Retinal pigment epithelial cell (primary cell): ENCODE measurements at regions not wholly inside any gene's neighbourhood (a gene's known extent, or its start where the extent isn't known, plus 50 kb on each side); places are given as distances from the start of the nearest gene placed in this dataset.

Experiments
- DNase-seq: peaks from one replicate; pipeline ENCODE4 v3.0.0-alpha.2; 2010; ENCODE audit warnings: low read depth
- H3K4me3 ChIP-seq: 2 replicates; pipeline ENCODE4 v1.5.1; 2011; ENCODE audit warnings: mild to moderate bottlenecking, low read length, control low read depth, moderate library complexity
- CTCF ChIP-seq: conservative IDR thresholded peaks from 2 replicates; pipeline ENCODE4 v1.5.1; 2011; ENCODE audit warnings: low read depth, low read length, control low read depth, inconsistent platforms

- peak; percentile 41 for DNase-seq
- no peak for TF ChIP-seq CTCF
- no peak overlapping the region for H3K4me3 ChIP-seq
Measured at GRCh38 chr9:73219985-73220626, 68.4 kb downstream of the ANXA1 start.

- no peak overlapping the region for H3K4me3 ChIP-seq
- no peak for TF ChIP-seq CTCF
- no peak for DNase-seq
Measured at GRCh38 chr9:73223594-73223993, 71.9 kb downstream of the ANXA1 start.

GRCh38 chr9:73229543-73229942 is 77.9 kb downstream of the ANXA1 start:
- no peak for DNase-seq
- H3K4me3 ChIP-seq, result no peak overlapping the region
- TF ChIP-seq CTCF, result no peak

- TF ChIP-seq CTCF, result no peak
- DNase-seq, result peak; percentile 43
- no peak overlapping the region for H3K4me3 ChIP-seq
Measured at GRCh38 chr9:73230251-73230650, 78.6 kb downstream of the ANXA1 start.

GRCh38 chr9:73231203-73231602 is 79.5 kb downstream of the ANXA1 start:
- H3K4me3 ChIP-seq, result no peak overlapping the region
- no peak for TF ChIP-seq CTCF

GRCh38 chr9:73233359-73234007 is 81.8 kb downstream of the ANXA1 start:
- peak; percentile 22 for DNase-seq
- H3K4me3 ChIP-seq, result no peak overlapping the region
- no peak for TF ChIP-seq CTCF

More at GRCh38 chr9:73231203-73231602, 79.5 kb downstream of the ANXA1 start:
- DNase-seq, result no peak

- no peak overlapping the region for H3K4me3 ChIP-seq
- DNase-seq, result no peak
- TF ChIP-seq CTCF, result no peak
Measured at GRCh38 chr9:73234008-73234360, 82.3 kb downstream of the ANXA1 start.
